Hepatocyte (in vitro differentiated cells): ENCODE measurements at regions not wholly inside any gene's neighbourhood (a gene's known extent, or its start where the extent isn't known, plus 50 kb on each side); places are given as distances from the start of the nearest gene placed in this dataset.

Source experiments
- DNase-seq: peaks from one replicate; pipeline ENCODE4 v3.0.0-alpha.2; 2016; ENCODE audit warnings: low spot score
- H2AFZ ChIP-seq: fragments of 200-600 bp; sonication (generic); 2 replicates; pipeline ENCODE4 v1.6.0; 2016; ENCODE audit warnings: antibody characterized with exemption, mild to moderate bottlenecking
- H3K27ac ChIP-seq: fragments of 200-600 bp; sonication (generic); 2 replicates; pipeline ENCODE4 v1.5.1; 2016; ENCODE audit warnings: mild to moderate bottlenecking
- H3K27me3 ChIP-seq: fragments of 200-600 bp; sonication (generic); 2 replicates; pipeline ENCODE4 v1.6.1; 2016
- H3K36me3 ChIP-seq: fragments of 200-600 bp; sonication (generic); replicated peaks from 2 replicates; pipeline ENCODE4 v1.5.1; 2016; ENCODE audit warnings: low read depth; ENCODE audit not compliant: insufficient read depth
- H3K4me1 ChIP-seq: fragments of 200-600 bp; sonication (generic); 2 replicates; pipeline ENCODE4 v1.5.1; 2016; ENCODE audit warnings: mild to moderate bottlenecking, moderate library complexity; ENCODE audit not compliant: insufficient read depth
- H3K4me2 ChIP-seq: fragments of 200-600 bp; sonication (generic); 2 replicates; pipeline ENCODE4 v1.6.0; 2016
- H3K4me3 ChIP-seq: fragments of 200-600 bp; sonication (generic); 2 replicates; pipeline ENCODE4 v1.5.1; 2016; ENCODE audit warnings: mild to moderate bottlenecking
- H3K79me2 ChIP-seq: fragments of 200-600 bp; sonication (generic); 2 replicates; pipeline ENCODE4 v1.6.0; 2017; ENCODE audit warnings: mild to moderate bottlenecking
- H3K9me2 ChIP-seq: fragments of 200-600 bp; sonication (generic); replicated peaks from 2 replicates; pipeline ENCODE4 v1.6.0; 2017; ENCODE audit warnings: mild to moderate bottlenecking; ENCODE audit not compliant: insufficient read depth
- H3K9me3 ChIP-seq: fragments of 200-600 bp; sonication (generic); 2 replicates; pipeline ENCODE4 v1.5.1; 2016; ENCODE audit warnings: low read depth, mild to moderate bottlenecking
- H4K20me1 ChIP-seq: fragments of 200-600 bp; sonication (generic); 2 replicates; pipeline ENCODE4 v1.6.0; 2016; ENCODE audit warnings: mild to moderate bottlenecking; ENCODE audit not compliant: insufficient read depth, poor library complexity, severe bottlenecking
- EZH2 ChIP-seq: fragments of 200-600 bp; sonication (generic); IDR thresholded peaks from 2 replicates; pipeline ENCODE4 v1.6.1; 2016; ENCODE audit warnings: antibody characterized with exemption, mild to moderate bottlenecking, borderline replicate concordance
- EZH2phosphoT487 ChIP-seq: fragments of 200-600 bp; sonication (generic); IDR thresholded peaks from one replicate; pipeline ENCODE4 v1.6.1; 2018; ENCODE audit warnings: antibody characterized with exemption, mild to moderate bottlenecking, low read depth, moderate library complexity; ENCODE audit not compliant: unreplicated experiment, severe bottlenecking
- WGBS: methylation state at CpG from one replicate; pipeline ENCODE4 v1.1.6; 2016; ENCODE audit warnings: low lambda C conversion rate; ENCODE audit errors: missing lambda C conversion rate; 5-methylcytosine and 5-hydroxymethylcytosine counted together
- TF ChIP-seq, protein P1 (sequence below): fragments of 200-600 bp; sonication (generic); IDR thresholded peaks from 2 replicates; pipeline ENCODE4 v1.5.1; 2016; ENCODE audit warnings: antibody characterized with exemption, mild to moderate bottlenecking; ENCODE audit not compliant: poor library complexity

DNA sequence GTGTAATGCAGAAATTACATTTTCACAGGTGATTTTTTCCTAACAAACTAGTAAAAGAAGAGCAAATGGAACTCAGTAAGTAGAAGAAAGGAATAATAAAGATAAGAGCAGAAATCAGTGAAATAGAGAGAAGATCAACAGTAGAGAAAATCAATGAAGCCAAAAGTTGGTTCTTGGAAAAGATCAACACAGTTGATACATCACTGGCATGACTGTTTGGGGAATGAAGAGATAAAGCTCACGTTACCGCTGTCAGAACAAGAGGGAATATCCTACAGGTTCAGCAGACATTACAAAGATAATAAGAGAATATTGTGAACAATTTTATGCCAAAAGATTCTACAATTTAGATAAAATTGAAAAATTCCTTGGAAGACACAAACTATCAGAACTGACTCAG is 146.4 kb downstream of the ACTR3B start:
- DNase-seq: no peak
- no peak overlapping the region for H3K4me3 ChIP-seq

DNA sequence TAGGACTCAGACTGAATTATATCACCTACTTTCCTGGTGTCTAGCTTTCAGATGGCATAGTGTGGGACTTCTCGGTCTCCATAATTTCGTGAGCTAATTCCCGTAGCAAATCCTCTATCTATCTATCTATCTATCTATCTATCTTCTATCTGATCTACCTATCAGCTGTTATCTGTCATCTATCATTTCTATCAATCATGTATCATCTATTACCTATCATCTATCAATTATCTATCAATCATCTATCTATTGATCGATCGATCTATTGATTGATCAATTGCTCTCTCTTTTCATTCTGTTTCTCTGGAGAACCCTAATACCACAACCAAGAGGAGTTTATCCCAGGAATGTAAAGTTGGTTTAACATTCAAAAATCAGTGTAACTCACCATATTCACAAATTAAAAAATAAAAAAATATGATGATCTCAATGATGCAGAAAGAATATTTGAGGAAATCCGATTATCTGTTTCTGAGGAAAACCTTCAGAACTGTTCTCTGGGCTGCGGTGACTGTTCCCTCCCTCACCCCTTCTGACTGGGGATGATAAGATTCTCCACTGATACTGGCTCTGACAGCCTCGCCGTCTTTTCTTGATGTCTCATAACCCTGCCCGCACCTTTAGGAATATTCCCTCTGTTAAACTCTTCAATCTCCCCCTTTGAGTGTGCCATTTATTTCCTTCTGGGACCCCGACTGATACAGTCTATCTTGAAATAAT is 147.7 kb downstream of the ACTR3B start:
- Histone ChIP-seq H3K4me1 (no peaks in the 10 kb centered on the region), H3K9me2 (no peaks in the 10 kb centered on the region), H3K36me3 (no peaks in the 10 kb centered on the region), H3K79me2 (no peaks in the 10 kb centered on the region), H3K4me2 (no peak overlapping the region), H3K4me3 (no peak overlapping the region), H3K27me3 (no peaks in the 10 kb centered on the region), H3K9me3 (no peaks in the 10 kb centered on the region), H4K20me1 (no peaks in the 10 kb centered on the region), H3K27ac (no peak overlapping the region), H2AFZ (no peak overlapping the region)
- WGBS: 87% methylated on average over 11 of the region's 11 CpGs
- no peak for DNase-seq
- TF ChIP-seq, protein P1, sequence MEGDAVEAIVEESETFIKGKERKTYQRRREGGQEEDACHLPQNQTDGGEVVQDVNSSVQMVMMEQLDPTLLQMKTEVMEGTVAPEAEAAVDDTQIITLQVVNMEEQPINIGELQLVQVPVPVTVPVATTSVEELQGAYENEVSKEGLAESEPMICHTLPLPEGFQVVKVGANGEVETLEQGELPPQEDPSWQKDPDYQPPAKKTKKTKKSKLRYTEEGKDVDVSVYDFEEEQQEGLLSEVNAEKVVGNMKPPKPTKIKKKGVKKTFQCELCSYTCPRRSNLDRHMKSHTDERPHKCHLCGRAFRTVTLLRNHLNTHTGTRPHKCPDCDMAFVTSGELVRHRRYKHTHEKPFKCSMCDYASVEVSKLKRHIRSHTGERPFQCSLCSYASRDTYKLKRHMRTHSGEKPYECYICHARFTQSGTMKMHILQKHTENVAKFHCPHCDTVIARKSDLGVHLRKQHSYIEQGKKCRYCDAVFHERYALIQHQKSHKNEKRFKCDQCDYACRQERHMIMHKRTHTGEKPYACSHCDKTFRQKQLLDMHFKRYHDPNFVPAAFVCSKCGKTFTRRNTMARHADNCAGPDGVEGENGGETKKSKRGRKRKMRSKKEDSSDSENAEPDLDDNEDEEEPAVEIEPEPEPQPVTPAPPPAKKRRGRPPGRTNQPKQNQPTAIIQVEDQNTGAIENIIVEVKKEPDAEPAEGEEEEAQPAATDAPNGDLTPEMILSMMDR: no peak
- TF ChIP-seq EZH2 (no peak), EZH2phosphoT487 (no peak)

More for the DNA sequence above, 146.4 kb downstream of the ACTR3B start:
- Histone ChIP-seq H2AFZ (no peak overlapping the region), H3K9me2 (no peaks in the 10 kb centered on the region), H4K20me1 (no peaks in the 10 kb centered on the region), H3K36me3 (no peaks in the 10 kb centered on the region), H3K27me3 (no peaks in the 10 kb centered on the region), H3K4me1 (no peaks in the 10 kb centered on the region), H3K4me2 (no peak overlapping the region), H3K9me3 (no peaks in the 10 kb centered on the region), H3K27ac (no peak overlapping the region), H3K79me2 (no peaks in the 10 kb centered on the region)
- 95% methylated on average over 2 of the region's 2 CpGs for WGBS
- TF ChIP-seq, protein P1: no peak
- TF ChIP-seq EZH2: no peak
- TF ChIP-seq EZH2phosphoT487: no peak

DNA sequence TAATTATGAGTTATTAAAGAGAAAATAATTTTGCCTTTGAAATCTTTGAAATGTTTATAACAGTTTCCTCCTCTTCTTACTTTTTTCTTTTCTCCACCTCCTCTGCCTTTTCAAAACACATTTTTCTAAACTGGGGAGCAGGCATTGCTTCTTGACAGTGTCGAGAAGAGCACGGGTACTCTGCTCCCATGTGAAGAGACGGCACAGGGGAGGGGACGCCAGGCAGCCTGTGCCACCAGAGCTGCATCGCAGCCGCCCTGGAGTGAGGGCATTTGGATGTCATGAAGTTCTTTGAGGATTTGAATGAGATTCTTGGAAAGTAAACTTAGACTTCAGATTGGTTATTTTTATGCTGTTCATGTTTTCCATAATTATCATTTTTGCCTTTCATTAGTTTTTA is 149.7 kb downstream of the ACTR3B start:
- H3K4me2 ChIP-seq: no peak overlapping the region
- 90% methylated on average over 6 of the region's 6 CpGs for WGBS
- DNase-seq: no peak
- TF ChIP-seq EZH2phosphoT487: no peak
- no peak for TF ChIP-seq EZH2
- TF ChIP-seq, protein P1: no peak
- no peak overlapping the region for H3K4me3 ChIP-seq
- no peaks in the 10 kb centered on the region for H3K79me2 ChIP-seq
- H3K4me1 ChIP-seq: no peaks in the 10 kb centered on the region
- no peaks in the 10 kb centered on the region for H3K27me3 ChIP-seq
- H4K20me1 ChIP-seq: no peaks in the 10 kb centered on the region
- no peaks in the 10 kb centered on the region for H3K9me2 ChIP-seq
- H3K9me3 ChIP-seq: no peaks in the 10 kb centered on the region
- H2AFZ ChIP-seq: no peak overlapping the region
- no peak overlapping the region for H3K27ac ChIP-seq
- no peaks in the 10 kb centered on the region for H3K36me3 ChIP-seq
